IPS-18c (cell line): ENCODE measurements at regions not wholly inside any gene's neighbourhood (a gene's known extent, or its start where the extent isn't known, plus 50 kb on each side); places are given as distances from the start of the nearest gene placed in this dataset.
A peak's percentile ranks its signal among the peaks of the same experiment; 100 is the strongest.

ENCODE experiments used
- H3K4me3 ChIP-seq: 2 replicates; pipeline ENCODE4 v1.7.0; 2013; ENCODE audit warnings: low read depth, mild to moderate bottlenecking, low read length, moderate library complexity; ENCODE audit not compliant: insufficient read depth
- H3K9me3 ChIP-seq: one replicate; pipeline ENCODE4 v1.6.1; 2013; ENCODE audit warnings: mild to moderate bottlenecking, low read length, moderate library complexity; ENCODE audit not compliant: control insufficient read depth, insufficient read depth

DNA sequence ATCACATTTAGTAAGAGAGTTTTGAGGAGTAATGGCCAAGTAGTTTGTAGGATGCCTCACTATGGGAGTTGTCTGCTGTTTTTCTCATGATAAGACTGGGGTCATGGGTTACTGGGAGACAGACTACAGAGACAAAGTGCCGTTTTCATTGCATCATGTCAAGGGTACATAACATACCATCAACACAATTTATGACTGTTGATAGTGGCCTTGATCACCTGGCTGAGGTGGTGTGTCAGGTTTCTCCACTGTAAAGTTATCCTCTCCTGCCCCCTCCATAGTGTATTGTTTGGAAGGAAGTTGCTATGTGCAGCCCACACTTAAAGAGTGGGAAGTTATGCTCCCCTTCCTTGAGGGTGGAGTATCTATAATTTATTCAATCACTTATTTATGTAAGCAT is 263.5 kb upstream of the POU3F1 start:
- no peaks in the 10 kb centered on the region for H3K9me3 ChIP-seq
- H3K4me3 ChIP-seq = no peak overlapping the region

DNA sequence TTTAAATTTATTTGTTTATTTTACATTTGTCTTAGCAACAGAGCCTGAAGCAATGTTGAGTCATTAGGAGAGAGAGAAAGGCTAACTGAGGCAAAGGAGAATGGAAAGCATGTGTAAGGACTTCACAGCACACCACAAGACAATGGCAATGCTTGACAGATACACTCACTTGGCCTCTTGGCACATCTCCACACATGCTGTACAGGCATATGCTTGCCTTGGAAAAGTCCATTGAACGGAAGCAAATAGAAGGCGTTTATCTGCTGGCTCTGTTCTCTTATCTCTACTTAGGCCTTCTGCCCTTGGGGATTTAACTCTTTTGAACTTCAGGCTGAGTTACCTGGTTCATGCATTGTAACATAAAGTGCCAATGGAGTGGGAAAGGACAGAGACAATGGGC is 262.2 kb upstream of the POU3F1 start:
- Histone ChIP-seq H3K4me3 (no peak overlapping the region), H3K9me3 (no peaks in the 10 kb centered on the region)

DNA sequence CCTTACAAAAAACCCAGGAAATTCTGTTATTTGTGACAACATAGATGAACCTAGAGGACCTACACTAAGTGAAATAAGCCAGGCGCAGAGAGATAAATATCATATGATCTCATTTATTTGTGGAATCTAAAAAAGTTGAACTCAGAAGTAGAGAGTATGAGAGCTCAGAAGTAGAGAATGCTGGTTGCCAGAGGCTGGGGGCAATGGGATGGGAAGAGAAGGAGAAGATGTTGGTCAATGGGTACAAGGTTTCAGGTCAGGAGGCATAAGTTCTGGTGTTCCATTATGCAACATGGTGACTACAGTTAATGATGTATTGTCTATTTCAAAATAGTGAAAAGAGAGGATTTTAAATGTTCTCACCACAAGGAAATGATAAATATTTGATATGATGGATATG is 259.1 kb upstream of the POU3F1 start:
- Histone ChIP-seq H3K4me3 (no peak overlapping the region), H3K9me3 (no peaks in the 10 kb centered on the region)

DNA sequence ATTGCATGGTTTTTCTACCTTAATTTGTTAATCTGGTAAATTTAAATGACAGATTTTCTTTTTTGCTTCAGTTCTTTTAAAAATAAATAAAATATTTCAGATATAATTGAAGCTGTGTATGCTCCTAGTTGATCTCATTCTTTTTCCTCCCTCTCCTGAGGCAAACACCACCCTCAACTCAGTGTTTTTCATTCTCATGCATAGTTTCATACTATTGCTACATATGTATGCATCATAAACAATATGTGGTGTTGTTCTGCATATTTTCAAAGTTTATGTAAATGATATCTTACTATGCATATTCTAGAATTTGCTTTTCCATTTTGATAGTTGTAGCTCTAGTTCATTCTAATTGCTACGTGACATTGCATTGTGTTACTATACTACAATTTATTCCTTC is 257.2 kb upstream of the POU3F1 start:
- no peaks in the 10 kb centered on the region for H3K9me3 ChIP-seq
- H3K4me3 ChIP-seq = no peak overlapping the region

DNA sequence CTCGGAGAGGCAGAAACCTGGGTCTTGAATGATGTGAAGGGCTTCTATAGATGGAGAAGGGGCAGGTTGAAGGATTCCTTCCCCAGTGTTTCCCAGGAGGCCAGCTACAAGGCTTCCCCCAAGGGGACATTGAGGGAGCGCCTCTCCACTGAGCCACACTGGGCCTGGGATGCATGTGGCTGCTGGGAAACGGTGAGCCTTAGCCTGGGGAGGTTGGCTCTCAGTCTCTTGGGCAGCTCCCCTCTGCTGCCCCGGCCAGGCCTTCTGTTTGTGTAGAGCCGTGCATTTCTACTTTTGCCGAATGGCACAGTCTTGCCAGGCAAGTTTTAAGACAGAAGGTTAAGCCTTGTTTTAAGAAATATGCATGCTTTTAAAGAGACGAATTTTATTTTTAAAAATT is 254.4 kb upstream of the POU3F1 start:
- Histone ChIP-seq H3K9me3 (peaks cover 2% of the 10 kb centered on the region), H3K4me3 (no peak overlapping the region)

DNA sequence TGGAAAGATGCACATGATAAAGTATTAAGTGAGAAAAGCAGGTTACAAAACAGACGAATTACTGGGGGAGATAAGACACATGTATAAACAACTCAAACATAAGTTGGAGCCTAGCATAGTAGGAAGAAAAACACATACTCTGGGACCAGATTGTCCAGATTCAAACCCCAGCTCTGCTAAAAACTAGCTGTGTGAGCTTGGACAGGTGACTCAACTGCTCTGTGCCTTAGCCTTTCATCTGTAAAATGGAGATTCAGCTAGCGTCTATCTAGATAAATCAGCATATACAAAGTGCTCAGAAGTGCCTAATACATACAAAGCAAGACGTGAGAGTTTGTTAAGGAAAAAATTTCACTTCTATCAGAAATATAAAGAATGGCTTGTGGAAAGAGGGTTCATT is 254.0 kb upstream of the POU3F1 start:
- Histone ChIP-seq H3K9me3 (peaks cover 2% of the 10 kb centered on the region), H3K4me3 (no peak overlapping the region)

DNA sequence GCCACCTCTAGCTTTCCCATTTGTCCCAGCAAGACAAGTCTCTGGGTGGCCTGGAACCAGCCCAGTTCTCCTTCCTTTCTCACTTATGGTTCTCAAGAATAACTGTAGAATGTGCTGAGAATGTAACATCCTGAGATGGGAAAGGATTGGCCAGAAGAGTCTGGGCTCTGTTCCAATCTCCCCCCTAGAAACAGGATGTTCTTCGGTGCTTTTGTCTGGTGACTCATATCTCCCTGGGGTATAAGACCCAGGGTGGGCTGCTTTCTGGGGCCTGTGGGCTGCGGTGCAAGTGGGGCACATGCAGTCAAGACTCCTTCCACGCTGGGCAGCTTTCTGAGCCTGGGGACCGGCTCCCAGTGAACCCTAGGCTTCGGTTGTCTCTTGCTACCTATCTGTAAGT is 251.2 kb upstream of the POU3F1 start:
- H3K9me3 ChIP-seq = peaks cover 2% of the 10 kb centered on the region
- no peak overlapping the region for H3K4me3 ChIP-seq

DNA sequence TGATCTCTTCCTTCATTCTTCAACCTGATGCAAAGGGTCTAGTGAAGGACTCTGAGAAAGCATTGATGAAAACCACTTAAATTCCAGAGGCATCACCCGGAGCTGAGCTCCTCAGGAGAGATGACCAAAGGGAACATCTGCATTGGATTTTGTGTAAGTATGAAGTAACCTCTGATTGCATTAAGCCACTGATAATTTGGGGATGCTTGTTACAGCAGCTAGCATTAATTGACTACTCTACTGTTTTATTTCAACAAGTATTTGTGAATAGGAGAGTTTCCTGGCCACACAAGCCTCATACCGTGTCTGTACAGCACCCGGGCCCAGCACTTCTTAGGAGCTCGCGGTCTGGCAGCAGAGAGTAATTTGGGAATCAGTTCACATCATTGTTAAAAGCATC is 250.7 kb upstream of the POU3F1 start:
- Histone ChIP-seq H3K4me3 (no peak overlapping the region), H3K9me3 (peaks cover 2% of the 10 kb centered on the region)

DNA sequence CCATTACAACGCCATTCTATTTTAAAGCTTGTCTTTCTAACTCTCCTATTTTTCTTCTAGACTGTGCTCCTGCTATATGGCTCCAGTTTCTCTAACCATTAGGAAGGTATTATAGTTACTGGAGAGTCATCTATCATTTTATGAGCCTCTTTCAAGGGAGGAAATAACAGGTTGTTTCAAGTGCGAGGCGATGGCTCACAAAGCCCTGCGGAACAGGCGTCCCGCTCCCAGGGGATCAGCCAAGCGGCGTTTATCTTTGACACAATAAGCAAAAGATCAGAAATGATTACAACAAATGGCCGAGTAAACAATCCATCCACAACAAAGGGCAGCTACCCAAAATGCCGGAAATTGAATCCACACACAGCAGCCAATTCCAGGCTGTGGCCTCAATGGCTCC is 249.5 kb upstream of the POU3F1 start:
- Histone ChIP-seq H3K9me3 (peaks cover 2% of the 10 kb centered on the region), H3K4me3 (no peak overlapping the region)

DNA sequence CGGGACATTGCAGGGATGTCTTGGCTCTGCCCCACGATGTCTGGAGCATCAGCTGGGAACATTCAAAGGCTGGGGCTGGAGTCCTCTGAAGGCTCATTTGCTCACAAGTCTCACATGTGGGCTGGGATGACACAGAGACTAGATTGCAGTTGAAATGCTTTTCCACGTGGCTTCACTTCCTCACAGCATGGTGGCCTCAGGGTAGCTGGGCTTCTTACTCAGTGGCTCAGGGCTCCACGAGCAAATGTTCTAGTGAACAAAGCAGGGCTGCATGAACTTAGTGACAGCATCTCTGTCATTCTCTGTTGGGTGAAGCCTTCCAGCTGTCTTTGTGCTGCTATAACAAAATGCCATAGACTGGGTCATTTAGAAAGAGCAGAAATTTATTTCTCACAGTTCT is 247.0 kb upstream of the POU3F1 start:
- H3K9me3 ChIP-seq = peaks cover 2% of the 10 kb centered on the region
- no peak overlapping the region for H3K4me3 ChIP-seq

DNA sequence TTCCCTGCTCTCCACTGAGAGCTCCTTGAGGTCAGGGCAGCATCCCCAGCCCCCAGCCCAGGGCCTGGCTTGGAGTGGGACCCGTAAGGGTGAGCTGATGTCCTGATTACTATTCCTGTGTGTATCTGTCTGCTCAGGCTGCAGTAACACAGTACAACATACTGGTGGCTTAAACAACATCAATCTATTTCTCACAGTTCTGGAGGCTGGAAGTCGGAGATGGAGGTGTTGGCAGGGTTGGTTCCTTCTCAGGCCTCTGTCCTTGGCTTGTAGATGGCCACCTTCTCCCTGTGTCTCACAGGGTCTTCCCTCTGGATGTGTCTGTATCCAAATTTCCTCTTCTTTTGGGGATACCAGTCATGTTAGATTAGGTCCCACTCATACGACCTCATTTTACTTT is 246.4 kb upstream of the POU3F1 start:
- peaks cover 2% of the 10 kb centered on the region for H3K9me3 ChIP-seq
- H3K4me3 ChIP-seq = no peak overlapping the region

DNA sequence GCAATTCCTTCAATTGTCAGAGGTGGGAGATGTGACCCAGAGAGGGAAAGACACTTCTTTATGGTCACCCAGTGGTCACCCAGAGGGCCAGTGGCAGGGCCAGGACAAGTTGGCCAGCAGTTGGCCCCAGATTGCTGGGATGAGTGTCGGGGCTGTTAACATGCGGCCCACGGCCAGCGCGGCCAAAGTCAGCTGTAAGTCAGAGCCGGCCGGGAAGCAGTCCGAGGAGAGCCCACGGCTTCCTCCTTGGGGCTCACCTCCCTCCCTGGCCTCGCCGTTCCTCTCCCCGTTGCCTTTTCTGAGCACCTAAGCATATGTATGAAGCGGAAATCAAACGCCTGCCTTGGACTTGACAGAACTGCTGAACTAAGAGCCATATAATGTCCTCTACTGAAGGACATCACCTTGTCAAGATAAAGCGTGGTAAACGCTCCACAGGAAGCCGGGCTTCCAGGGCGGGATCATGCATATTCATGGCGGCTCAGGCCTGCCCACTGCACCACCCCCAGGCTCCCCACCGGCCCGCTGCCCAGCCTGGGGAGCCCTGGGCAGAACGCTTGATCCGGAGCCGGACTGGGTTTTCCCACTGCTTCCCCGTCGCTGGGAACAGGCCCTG is 245.4 kb upstream of the POU3F1 start:
- Histone ChIP-seq H3K4me3 (peak overlapping the region; percentile 20; the same call in 1 of the 2 replicates), H3K9me3 (peaks cover 2% of the 10 kb centered on the region)

DNA sequence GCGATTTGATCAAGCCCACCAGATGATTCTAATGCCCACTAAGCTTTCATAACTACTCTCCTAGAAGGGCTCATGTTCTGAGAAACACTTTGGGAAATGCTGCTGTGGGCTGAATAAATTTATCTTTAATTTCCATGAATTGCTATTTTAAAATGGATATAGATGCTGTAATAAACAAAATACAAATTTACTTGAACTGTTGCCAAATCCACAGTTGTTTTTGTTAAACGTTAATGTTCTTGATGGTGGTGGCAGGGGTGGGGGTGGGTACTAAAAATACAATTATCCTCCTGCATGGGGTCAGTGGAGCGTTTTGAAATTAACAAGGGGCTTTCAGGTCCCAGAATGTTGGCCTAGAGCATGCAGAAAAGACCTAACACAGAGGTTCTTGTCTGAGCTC is 244.7 kb upstream of the POU3F1 start:
- peaks cover 2% of the 10 kb centered on the region for H3K9me3 ChIP-seq
- H3K4me3 ChIP-seq = no peak overlapping the region

DNA sequence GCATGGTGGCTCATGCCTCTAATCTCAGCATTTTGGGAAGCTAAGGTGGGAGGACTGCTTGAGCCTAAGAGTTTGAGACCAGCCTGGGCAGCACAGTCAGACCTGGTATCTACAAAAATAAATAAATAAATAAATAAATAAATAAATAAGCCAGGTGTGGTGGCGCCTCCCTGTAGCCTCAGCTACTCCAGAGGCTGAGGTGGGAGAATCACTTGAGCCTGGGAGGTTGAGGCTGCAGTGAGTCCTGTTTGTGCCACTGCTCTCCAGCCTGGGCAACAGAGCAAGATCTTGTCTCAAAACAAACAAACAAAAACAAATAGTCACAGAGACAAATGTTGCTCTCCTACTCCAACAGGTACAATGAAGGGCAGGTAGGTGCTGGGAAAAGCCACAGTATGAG is 242.4 kb upstream of the POU3F1 start:
- no peak overlapping the region for H3K4me3 ChIP-seq
- peaks cover 2% of the 10 kb centered on the region for H3K9me3 ChIP-seq

DNA sequence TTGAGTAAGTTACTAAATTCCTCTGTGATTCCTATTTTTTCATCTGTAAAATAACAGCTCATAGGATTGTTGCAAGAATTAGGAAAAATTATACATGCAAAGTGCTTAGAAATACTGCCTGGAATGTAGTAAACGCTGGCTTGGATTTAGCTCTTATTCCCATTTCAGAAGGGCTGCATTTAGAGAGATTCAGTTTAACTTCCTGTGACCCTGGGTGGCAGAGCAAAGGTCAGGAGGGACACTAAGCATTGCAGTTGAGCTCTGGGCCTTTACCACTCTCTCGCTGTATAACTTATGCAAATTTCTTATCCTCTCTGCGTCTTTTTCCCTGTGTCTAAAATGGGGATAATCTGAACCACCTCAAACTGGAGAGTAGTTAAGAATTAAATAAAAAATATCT is 241.0 kb upstream of the POU3F1 start:
- no peak overlapping the region for H3K4me3 ChIP-seq
- H3K9me3 ChIP-seq = peaks cover 2% of the 10 kb centered on the region

DNA sequence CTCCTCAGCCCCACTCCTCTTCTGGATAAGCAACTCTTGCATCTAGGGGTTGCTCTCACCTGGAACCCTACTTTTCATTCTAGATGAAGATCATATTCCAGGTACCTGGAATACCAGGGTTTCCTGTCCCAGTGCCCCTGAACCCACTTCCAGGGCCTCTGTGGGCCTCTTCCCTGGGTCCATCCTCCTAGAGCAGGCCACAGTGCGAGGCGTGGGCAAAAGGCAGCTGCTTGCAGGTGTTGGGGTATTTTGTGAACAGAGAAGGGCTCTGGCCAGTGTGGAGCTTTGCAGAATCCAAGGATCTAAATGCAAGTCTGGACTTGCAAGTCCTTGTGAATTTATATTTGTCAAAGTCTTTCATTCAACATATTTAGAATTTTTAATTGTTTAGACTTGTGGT is 240.4 kb upstream of the POU3F1 start:
- H3K9me3 ChIP-seq = peaks cover 2% of the 10 kb centered on the region
- no peak overlapping the region for H3K4me3 ChIP-seq

DNA sequence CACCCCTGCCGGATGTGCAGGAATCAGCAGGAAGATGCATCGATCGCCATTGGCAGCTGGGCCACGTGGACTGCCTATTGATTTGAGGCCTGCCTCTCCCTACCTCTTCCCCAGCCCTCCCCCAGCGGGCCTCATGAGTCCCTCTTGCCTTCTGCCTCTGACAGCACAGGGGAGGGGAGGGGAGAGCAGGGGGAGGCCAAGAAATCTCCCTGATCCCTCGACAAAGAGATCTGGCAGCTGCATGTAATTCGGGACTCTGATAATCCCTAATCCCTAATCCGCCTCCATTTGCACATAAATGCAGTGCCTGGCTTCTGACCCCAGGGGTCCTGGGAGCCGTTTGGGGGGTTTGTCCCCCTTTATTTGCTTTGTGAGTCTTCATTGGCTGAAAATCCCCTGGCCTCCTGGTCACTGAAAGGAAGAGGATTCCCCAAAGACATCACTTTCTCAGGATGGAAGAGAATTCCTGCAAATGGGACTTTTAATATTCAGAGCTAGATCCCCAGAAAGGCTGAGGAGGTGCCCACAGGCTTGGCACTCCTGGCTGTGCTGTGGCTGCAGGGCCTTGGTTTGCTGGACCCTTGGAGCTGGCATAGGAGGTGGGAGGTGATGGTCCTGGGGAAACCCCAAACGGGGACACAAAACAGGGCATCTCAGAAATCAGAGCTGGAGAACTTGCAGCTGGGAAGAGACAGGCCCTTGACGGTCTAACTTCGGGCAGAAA is 239.4 kb upstream of the POU3F1 start:
- Histone ChIP-seq H3K4me3 (no peak overlapping the region), H3K9me3 (peaks cover 4% of the 10 kb centered on the region)

DNA sequence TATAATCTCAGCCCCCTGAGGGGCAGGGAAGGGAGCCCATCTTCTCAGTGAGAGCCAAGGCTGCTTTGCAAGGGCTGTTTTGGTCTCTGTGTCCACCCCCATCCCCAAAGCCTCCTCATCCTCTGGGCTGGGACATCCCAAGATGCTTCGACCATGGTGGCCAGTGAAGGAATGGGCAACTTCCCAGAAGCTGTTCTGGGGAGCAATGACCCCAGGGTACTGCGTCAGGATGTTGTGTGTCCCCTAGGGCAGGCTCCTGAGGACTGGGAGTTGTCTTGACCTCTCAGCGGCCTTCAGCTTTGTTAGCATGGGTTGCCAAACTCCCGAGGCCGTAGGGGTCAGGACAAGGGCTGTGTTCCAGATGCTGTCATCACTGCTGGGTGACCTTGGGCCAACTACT is 238.4 kb upstream of the POU3F1 start:
- Histone ChIP-seq H3K9me3 (peaks cover 6% of the 10 kb centered on the region), H3K4me3 (no peak overlapping the region)
